H9 (cell line): ENCODE measurements at regions not wholly inside any gene's neighbourhood (a gene's known extent, or its start where the extent isn't known, plus 50 kb on each side); places are given as distances from the start of the nearest gene placed in this dataset.
"Not testable (repeated sequence)": the region's sequence is repeated elsewhere in the genome, so short reads cannot be mapped to it uniquely, and the experiment has no call there.

ENCODE experiments used
- DNase-seq: peaks from one replicate; pipeline ENCODE4 v3.0.0-alpha.2; 2017
- H2AFZ ChIP-seq: one replicate; pipeline ENCODE4 v1.6.1; 2013; ENCODE audit warnings: mild to moderate bottlenecking, low read length, control low read depth, moderate library complexity
- H2AK5ac ChIP-seq: 2 replicates; pipeline ENCODE4 v1.6.1; 2013; ENCODE audit warnings: low read length, control low read depth, mixed read lengths; ENCODE audit not compliant: insufficient read length
- H2BK120ac ChIP-seq: one replicate; pipeline ENCODE4 v1.6.1; 2013; ENCODE audit warnings: low read depth, mild to moderate bottlenecking, low read length, control low read depth, inconsistent platforms; ENCODE audit not compliant: poor library complexity, severe bottlenecking
- H2BK12ac ChIP-seq: 2 replicates; pipeline ENCODE4 v1.6.1; 2013; ENCODE audit warnings: low read length, control low read depth, mixed read lengths, low read depth; ENCODE audit not compliant: insufficient read length
- H2BK15ac ChIP-seq: 2 replicates; pipeline ENCODE4 v1.6.1; 2013; ENCODE audit warnings: low read depth, low read length, control low read depth
- H2BK20ac ChIP-seq: one replicate; pipeline ENCODE4 v1.6.1; 2013; ENCODE audit warnings: low read depth, mild to moderate bottlenecking, low read length, control low read depth, inconsistent platforms; ENCODE audit not compliant: poor library complexity, severe bottlenecking
- H2BK5ac ChIP-seq: 2 replicates; pipeline ENCODE4 v1.6.1; 2013; ENCODE audit warnings: low read length, control low read depth, mixed read lengths; ENCODE audit not compliant: insufficient read length
- H3K14ac ChIP-seq: 2 replicates; pipeline ENCODE4 v1.6.1; 2013; ENCODE audit warnings: low read length, control low read depth; ENCODE audit not compliant: insufficient read depth
- H3K18ac ChIP-seq: 2 replicates; pipeline ENCODE4 v1.6.1; 2013; ENCODE audit warnings: low read depth, mild to moderate bottlenecking, mixed read lengths, low read length, control low read depth; ENCODE audit not compliant: insufficient read length
- H3K23ac ChIP-seq: 2 replicates; pipeline ENCODE4 v1.6.1; 2013; ENCODE audit warnings: low read length, control low read depth, mixed read lengths, low read depth; ENCODE audit not compliant: insufficient read length
- H3K23me2 ChIP-seq: 2 replicates; pipeline ENCODE4 v1.6.1; 2013; ENCODE audit warnings: low read depth, mild to moderate bottlenecking, mixed read lengths, low read length, control low read depth; ENCODE audit not compliant: insufficient read length, poor library complexity, severe bottlenecking
- H3K27ac ChIP-seq: 2 replicates; pipeline ENCODE4 v1.5.1; 2013; ENCODE audit warnings: low read length, control low read depth, mixed read lengths, low read depth; ENCODE audit not compliant: insufficient read length
- H3K27me3 ChIP-seq: 2 replicates; pipeline ENCODE4 v1.6.1; 2013; ENCODE audit warnings: low read length, control low read depth, inconsistent platforms; ENCODE audit not compliant: insufficient read depth
- H3K4ac ChIP-seq: 2 replicates; pipeline ENCODE4 v1.6.1; 2013; ENCODE audit warnings: low read depth, mild to moderate bottlenecking, control low read depth, inconsistent platforms, low read length, moderate library complexity
- H3K4me1 ChIP-seq: 2 replicates; pipeline ENCODE4 v1.6.1; 2013; ENCODE audit warnings: low read length, control low read depth, inconsistent platforms; ENCODE audit not compliant: insufficient read depth
- H3K4me2 ChIP-seq: 2 replicates; pipeline ENCODE4 v1.6.1; 2013; ENCODE audit warnings: low read length, control low read depth, mixed read lengths; ENCODE audit not compliant: insufficient read length, insufficient read depth
- H3K56ac ChIP-seq: 2 replicates; pipeline ENCODE4 v1.6.1; 2013; ENCODE audit warnings: low read depth, mild to moderate bottlenecking, mixed read lengths, low read length, control low read depth; ENCODE audit not compliant: insufficient read length
- H3K79me1 ChIP-seq: 2 replicates; pipeline ENCODE4 v1.6.1; 2013; ENCODE audit warnings: low read depth, mild to moderate bottlenecking, moderate library complexity, low read length, control low read depth, inconsistent platforms; ENCODE audit not compliant: insufficient read depth, poor library complexity, severe bottlenecking
- H3K79me2 ChIP-seq: 2 replicates; pipeline ENCODE4 v1.6.1; 2013; ENCODE audit warnings: low read length, control low read depth, inconsistent platforms; ENCODE audit not compliant: insufficient read depth
- H3K9ac ChIP-seq: 2 replicates; pipeline ENCODE4 v1.6.1; 2013; ENCODE audit warnings: low read length, control low read depth, mixed read lengths; ENCODE audit not compliant: insufficient read length; ENCODE audit errors: extremely low read depth
- H3K9me3 ChIP-seq: one replicate; pipeline ENCODE4 v1.6.1; 2013; ENCODE audit warnings: low read depth, low read length, inconsistent platforms; ENCODE audit not compliant: control insufficient read depth
- H3T11ph ChIP-seq: one replicate; pipeline ENCODE4 v1.6.1; 2013; ENCODE audit warnings: mild to moderate bottlenecking, low read length, control low read depth, inconsistent platforms
- H4K20me1 ChIP-seq: one replicate; pipeline ENCODE4 v1.6.1; 2013; ENCODE audit not compliant: control insufficient read depth, insufficient read length, insufficient read depth
- H4K5ac ChIP-seq: 2 replicates; pipeline ENCODE4 v1.6.1; 2013; ENCODE audit warnings: low read depth, mild to moderate bottlenecking, mixed read lengths, low read length, control low read depth; ENCODE audit not compliant: insufficient read length
- H4K8ac ChIP-seq: replicated peaks from 2 replicates; pipeline ENCODE4 v1.6.1; 2013; ENCODE audit warnings: low read length, control low read depth, mixed read lengths, low read depth; ENCODE audit not compliant: insufficient read length
- H4K91ac ChIP-seq: 2 replicates; pipeline ENCODE4 v1.6.1; 2013; ENCODE audit warnings: low read depth, mild to moderate bottlenecking, moderate library complexity, mixed read lengths, low read length, control low read depth; ENCODE audit not compliant: insufficient read length
- H3K27ac Mint-ChIP-seq, 3 experiments: 2 replicates in 2 of 3; 3 replicates in 1 of 3; pipeline ENCODE4 v1.8.0; 2020 to 2021; ENCODE audit warnings: mixed read lengths in 3 of 3, mild to moderate bottlenecking in 1 of 3, moderate library complexity in 1 of 3
- H3K27me3 Mint-ChIP-seq: 2 replicates; pipeline ENCODE4 v1.8.0; 2021; ENCODE audit warnings: low read depth, mild to moderate bottlenecking, moderate library complexity, mixed read lengths
- H3K36me3 Mint-ChIP-seq, 3 experiments: 2 replicates in 2 of 3; 3 replicates in 1 of 3; pipeline ENCODE4 v1.8.0; 2020 to 2021; ENCODE audit warnings: low read depth in 3 of 3, mixed read lengths in 3 of 3; ENCODE audit not compliant: insufficient read depth in 1 of 3
- H3K4me1 Mint-ChIP-seq, 2 experiments: 2 replicates each; pipeline ENCODE4 v1.8.0; 2020; ENCODE audit warnings: mixed read lengths in 2 of 2
- H3K4me3 Mint-ChIP-seq, 2 experiments: 2 replicates in 1 of 2; 3 replicates in 1 of 2; pipeline ENCODE4 v1.8.0; 2020 to 2021; ENCODE audit warnings: mild to moderate bottlenecking in 2 of 2, mixed read lengths in 2 of 2, moderate library complexity in 1 of 2
- H3K9me3 Mint-ChIP-seq, 2 experiments: 2 replicates in 1 of 2; 3 replicates in 1 of 2; pipeline ENCODE4 v1.8.0; 2020; ENCODE audit warnings: mild to moderate bottlenecking in 2 of 2, mixed read lengths in 2 of 2, moderate library complexity in 1 of 2
- WGBS: extraction: QIAGEN DNeasy Blood & Tissue Kit; methylation state at CpG from one replicate; pipeline ENCODE4 v1.1.7; 2013; ENCODE audit warnings: missing lambda C conversion rate, low lambda C conversion rate, mixed read lengths; ENCODE audit not compliant: insufficient read length; ENCODE audit errors: extremely low coverage; 5-methylcytosine and 5-hydroxymethylcytosine counted together

GRCh38 chr11:49798206-49798837, 153.9 kb upstream of the OR4C13 start:
- H2BK120ac ChIP-seq, H3K27ac Mint-ChIP-seq, H4K5ac ChIP-seq, H4K91ac ChIP-seq, H3K79me2 ChIP-seq, H3K14ac ChIP-seq, H3K27ac ChIP-seq, H3K4me3 Mint-ChIP-seq, H2AK5ac ChIP-seq, DNase-seq, H3K4me2 ChIP-seq, H3K23me2 ChIP-seq, H3K56ac ChIP-seq, H3K4me1 ChIP-seq, H4K20me1 ChIP-seq, H3K79me1 ChIP-seq, H3K4ac ChIP-seq, H3K4me1 Mint-ChIP-seq, H4K8ac ChIP-seq, H3K27me3 ChIP-seq, H3K23ac ChIP-seq, H3K27me3 Mint-ChIP-seq, H2BK15ac ChIP-seq, H3K9ac ChIP-seq, H2AFZ ChIP-seq, H2BK5ac ChIP-seq, H2BK20ac ChIP-seq, H3K18ac ChIP-seq, H2BK12ac ChIP-seq, H3T11ph ChIP-seq: not testable (repeated sequence)
- H3K9me3 ChIP-seq, result peaks cover 18% of the 10 kb centered on the region
- whole genome bisulfite sequencing, result no CpG with 5 or more reads among the region's 39 CpGs
- peaks cover 42 to 51% of the 10 kb centered on the region in 2 experiments for H3K9me3 Mint-ChIP-seq
- H3K36me3 Mint-ChIP-seq, result peaks cover 3 to 12% (median 6%) of the 10 kb centered on the region in 3 experiments; a peak in 4 of 7 replicates

- no CpG with 5 or more reads among the region's 43 CpGs for WGBS
- H3K4me1 Mint-ChIP-seq, H4K20me1 ChIP-seq, H3K4ac ChIP-seq, H3K79me1 ChIP-seq, H3K18ac ChIP-seq, H3K56ac ChIP-seq, H3K4me1 ChIP-seq, H3K27me3 ChIP-seq, H2BK15ac ChIP-seq, H2BK12ac ChIP-seq, H3K27ac ChIP-seq, H3K4me2 ChIP-seq, H2BK120ac ChIP-seq, H2BK20ac ChIP-seq, H2BK5ac ChIP-seq, DNase-seq, H3K9ac ChIP-seq, H3K36me3 Mint-ChIP-seq, H3K79me2 ChIP-seq, H3K23ac ChIP-seq, H4K91ac ChIP-seq, H2AK5ac ChIP-seq, H4K8ac ChIP-seq, H3K27ac Mint-ChIP-seq, H4K5ac ChIP-seq, H3K27me3 Mint-ChIP-seq, H3T11ph ChIP-seq, H2AFZ ChIP-seq, H3K14ac ChIP-seq, H3K23me2 ChIP-seq, H3K4me3 Mint-ChIP-seq: not testable (repeated sequence)
- H3K9me3 Mint-ChIP-seq, result peaks cover 72 to 76% of the 10 kb centered on the region in 2 experiments
- peaks cover 68% of the 10 kb centered on the region for H3K9me3 ChIP-seq
Measured at GRCh38 chr11:49817705-49818430, 134.3 kb upstream of the OR4C13 start.
